NCI-H2171 treated with DMSO at 0.1 percent for 48 hours (cell line): ENCODE measurements at regions not wholly inside any gene's neighbourhood (a gene's known extent, or its start where the extent isn't known, plus 50 kb on each side); places are given as distances from the start of the nearest gene placed in this dataset.

Experiments used
- DNase-seq: peaks from one replicate; lab custom pipeline; 2025; lab: John Stamatoyannopoulos, UW

DNA sequence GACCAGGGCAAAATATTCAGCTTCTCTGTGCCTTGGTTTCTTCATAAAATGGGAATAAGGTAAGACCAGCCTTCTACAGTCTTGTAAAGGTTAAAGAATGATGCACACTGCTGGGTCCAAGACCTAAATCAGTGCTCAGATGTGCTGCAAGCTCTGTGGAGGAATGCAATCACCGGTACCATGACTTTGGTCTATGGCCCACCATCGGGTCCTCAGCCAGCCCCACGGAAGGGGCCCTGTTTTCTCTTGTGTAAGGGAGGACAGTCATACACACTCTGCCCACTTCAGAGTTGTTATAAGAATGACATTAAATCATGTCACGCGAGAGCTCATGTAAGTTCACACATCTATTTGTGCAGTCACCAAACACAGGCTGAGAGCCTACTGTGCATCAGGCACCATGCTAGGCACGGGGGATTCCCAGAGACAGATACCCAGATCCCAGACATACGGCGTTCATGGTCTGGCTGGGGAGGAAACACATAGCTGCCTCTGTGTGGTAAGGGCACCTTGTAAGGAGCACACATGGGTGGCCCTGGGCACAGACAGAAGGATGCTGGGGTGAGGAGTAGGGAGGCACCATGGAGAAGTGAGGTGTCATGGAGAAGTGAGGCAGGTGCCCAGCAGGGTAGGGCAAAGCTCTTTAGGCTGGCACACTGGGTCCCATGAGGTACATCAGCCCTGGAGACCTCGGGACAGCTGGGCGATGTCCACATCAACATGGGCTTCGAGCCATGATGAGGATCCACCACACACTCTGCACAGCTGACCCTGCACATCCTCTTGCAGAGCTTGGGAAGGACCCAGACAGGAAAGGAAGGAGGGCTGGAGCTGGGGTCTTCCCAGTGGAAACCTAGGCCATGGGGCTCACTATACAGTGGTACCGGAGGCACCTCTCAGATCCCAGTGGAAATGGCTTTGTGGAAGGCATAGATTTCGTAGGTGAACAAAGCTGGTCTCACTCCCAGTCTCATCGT, 190.4 kb upstream of the DIO3 start:
- DNase-seq, result no peak

- no peak for DNase-seq
Observed at GRCh38 chr14:101371799-101372793, 189.2 kb upstream of the DIO3 start.

DNA sequence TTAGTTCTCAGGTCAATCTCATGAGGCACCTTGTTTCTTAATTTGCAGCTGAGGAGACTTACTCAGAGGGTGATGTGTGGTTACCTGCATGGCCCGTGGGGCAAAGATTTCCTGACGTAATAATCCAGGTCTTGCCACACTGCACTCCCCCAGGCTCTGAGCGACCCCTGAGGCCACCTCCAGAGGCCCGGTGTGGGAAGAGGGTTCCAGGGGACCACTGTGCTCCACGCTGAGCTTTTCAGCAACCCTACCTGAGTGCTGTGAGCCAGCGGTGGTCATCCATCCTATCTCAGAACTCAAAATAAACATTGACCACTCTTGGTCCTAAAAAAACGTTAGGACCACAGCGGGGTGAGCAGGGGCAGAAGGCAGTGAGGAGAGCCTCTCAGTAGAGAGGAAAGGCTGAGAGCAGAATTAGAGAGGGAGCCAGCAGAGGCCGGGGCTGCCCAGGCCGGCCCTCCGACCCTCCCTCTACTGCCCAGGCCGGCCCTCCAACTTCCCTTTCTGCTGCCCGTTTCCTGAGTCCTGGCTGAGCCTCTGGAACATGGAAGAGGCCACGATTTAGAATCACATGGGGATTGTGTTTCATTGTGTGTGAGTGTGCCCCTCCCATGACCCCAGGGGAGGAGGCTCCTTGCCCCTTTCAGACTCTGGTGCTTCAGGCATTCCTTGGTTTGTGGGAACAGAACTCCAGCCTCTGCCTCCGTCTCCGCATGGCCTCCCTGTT, 188.2 kb upstream of the DIO3 start:
- no peak for DNase-seq

- no peak for DNase-seq
Observed at GRCh38 chr14:101373690-101374295, 187.5 kb upstream of the DIO3 start.

- no peak for DNase-seq
Observed at GRCh38 chr14:101374373-101375338, 186.6 kb upstream of the DIO3 start.

DNA sequence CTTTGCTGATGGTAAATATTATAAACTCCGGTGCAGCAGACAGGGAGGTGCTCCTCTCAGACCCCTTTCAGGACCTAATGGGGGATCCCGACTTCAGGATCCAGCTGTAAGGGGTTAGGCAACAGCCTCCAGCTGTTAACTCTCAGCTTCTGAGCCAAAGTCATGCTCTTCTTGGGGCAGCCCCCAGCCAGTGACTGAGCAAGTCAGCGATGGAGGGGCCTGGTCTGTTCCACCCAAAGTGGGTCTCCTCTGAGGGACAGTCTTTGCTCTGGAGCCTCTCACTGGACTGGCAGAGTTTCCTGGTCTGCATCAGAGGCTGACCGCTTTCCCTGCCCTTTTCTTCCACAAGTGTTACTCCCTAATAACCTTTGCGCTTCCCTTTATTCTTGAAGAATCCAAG, 184.2 kb upstream of the DIO3 start:
- DNase-seq, result no peak

GRCh38 chr14:101379842-101380241, 181.5 kb upstream of the DIO3 start:
- DNase-seq, result no peak

GRCh38 chr14:101380512-101380911, 180.8 kb upstream of the DIO3 start:
- DNase-seq, result no peak

DNA sequence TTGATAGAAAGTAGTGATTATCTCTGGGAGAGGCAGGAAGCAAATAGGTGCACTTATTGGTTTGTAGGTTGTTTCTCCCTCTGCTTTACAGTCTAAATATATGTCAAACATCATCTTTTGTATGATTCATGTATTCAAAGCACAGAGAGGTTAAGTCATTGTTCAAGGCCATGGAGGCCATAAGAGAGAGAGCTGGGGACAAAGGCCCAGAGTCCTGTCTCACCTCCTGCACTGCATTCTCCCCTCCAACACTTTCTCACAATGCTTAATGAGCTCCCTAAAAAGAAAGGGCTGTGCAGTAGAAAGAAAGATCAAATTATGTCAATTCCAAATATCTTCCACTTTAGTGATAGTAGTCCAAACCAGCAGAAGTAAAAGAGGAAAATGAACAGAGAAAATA, 180.4 kb upstream of the DIO3 start:
- DNase-seq, result no peak

DNA sequence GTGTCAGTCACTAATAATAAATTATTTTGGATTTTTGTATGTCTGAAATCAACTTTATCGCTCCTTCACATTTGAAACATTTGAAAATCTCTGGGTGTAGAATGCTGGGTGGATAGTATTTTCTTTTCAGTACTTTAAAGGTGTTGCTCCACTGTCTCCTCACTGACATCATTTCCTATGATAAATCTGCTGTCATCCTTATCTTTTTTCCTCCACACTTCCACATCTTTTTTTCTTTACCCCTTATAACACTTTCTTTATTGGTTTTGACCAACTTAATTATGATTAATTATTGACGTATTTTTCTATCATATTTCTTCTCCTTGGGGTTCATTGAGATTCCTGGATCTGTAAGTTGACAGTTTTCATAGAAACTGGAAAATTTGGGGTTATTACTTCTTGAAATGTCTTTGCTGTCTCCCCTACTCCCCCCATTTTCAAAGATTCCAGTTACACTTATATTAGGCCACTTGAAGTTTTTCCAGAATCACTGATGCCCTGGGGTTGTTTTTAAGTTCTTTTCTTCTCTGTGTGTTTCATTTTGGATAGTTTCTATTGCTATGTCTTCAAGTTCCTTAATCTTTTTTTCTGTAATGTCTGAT, 177.5 kb upstream of the DIO3 start:
- DNase-seq, result no peak

DNA sequence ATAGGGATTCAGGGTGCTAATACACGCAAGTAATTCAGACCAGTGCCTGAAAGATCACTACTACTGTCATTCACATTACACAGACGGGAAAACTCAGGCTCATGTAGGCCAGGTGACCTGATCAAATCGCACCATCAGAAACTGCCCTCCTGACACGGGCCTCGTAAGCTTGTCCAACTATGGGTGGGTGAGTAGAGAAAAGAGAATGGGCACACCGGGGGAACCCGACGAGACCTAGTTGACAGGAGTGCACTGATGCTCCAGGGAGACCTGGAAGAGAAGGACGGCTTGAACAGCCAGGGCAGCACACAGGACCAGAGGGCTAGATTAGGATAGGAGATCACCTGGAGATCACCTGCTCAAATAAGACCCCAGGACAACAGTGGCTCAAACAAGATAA, 166.9 kb upstream of the DIO3 start:
- no peak for DNase-seq

GRCh38 chr14:101395779-101396178, 165.5 kb upstream of the DIO3 start:
- no peak for DNase-seq

GRCh38 chr14:101397206-101397605, 164.1 kb upstream of the DIO3 start:
- no peak for DNase-seq

DNA sequence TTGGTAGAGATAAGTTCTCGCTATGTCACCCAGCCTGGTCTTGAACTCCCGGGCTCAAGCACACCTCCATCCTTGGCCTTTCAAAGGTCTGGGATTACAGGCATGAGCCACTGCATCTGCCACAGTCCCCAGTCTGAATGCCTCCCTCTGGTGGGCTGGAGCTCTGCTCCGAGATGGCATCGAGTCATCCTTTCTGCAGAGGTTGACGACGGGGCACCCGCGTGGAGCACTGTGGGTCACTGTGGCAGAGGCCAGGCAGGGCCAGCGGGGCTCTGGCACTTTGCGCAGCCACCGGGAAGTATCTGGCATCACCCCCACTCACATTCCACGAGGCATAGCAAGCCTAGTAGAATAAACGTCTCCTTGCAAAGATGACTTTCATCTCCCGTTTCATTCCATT, 163.3 kb upstream of the DIO3 start:
- no peak for DNase-seq

- DNase-seq, result no peak
Observed at GRCh38 chr14:101399737-101400517, 161.4 kb upstream of the DIO3 start.

DNA sequence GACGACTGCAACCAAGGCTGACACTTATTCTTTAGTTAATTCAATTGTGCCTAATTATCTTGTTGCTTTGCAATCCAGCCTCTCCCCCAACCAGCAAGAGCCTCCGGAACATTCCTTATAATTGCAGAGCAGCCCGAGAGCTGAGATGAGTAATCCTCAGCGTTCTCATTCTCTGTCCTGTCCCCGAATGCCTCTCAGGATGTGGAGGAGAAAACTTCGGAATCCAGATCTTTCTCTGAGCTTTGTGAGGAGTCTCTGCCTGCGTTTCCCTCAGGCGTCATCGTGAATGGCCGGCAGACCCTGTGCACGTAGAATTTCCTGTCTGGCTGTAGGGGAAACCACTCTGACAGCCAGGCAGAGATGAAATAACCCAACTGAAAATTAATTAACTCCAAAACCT, 160.5 kb upstream of the DIO3 start:
- no peak for DNase-seq

DNA sequence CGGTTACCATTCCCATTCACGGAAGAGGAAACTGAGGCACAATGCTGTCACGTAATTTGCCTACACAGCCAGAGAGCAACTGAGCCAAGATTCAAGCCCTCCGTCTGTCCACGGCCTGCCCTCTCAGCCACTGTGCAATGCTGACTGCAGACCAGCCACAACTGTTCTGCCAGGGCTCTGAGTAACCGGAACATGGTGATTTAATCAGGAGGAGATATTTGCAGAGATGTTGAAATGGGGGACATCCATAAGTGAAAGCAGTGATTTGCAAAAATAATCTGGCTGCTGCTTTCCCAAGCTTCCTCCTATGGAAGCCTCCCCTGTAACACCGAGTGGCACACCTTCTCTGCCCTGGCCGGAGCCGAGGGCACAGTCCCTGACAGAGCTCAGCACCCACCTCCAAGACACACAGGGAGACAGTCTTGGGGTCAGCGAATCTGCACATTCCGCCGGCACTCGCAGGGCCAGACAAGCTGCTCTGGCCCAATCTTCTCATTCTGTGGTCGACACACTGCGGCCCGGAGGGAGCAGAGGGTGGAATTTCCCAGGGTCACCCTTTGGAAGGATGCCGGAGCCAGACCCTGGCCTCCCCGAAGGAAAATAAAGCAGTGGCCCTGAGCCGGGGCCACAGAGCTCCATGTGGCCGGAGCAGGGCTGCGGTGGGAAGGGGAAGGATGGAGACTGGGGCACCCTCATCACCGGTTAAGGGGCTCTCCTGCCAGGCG, 158.2 kb upstream of the DIO3 start:
- DNase-seq, result no peak

GRCh38 chr14:101404426-101405170, 156.7 kb upstream of the DIO3 start:
- no peak for DNase-seq
